PC-3 (cell line): ENCODE measurements at regions not wholly inside any gene's neighbourhood (a gene's known extent, or its start where the extent isn't known, plus 50 kb on each side); places are given as distances from the start of the nearest gene placed in this dataset.

ENCODE experiments used
- EZH2 ChIP-seq: fragments of 300-600 bp; sonication (generic); IDR thresholded peaks from one replicate; pipeline ENCODE4 v1.6.1; 2017; ENCODE audit warnings: antibody characterized with exemption, mild to moderate bottlenecking, low read length; ENCODE audit not compliant: unreplicated experiment
- EZH2phosphoT487 ChIP-seq: fragments of 300-600 bp; sonication (generic); IDR thresholded peaks from 2 replicates; pipeline ENCODE4 v1.6.1; 2018; ENCODE audit warnings: mild to moderate bottlenecking, antibody characterized with exemption, low read length, borderline replicate concordance
- TF ChIP-seq, protein P1 (sequence below): fragments of 300-600 bp; sonication (generic); conservative IDR thresholded peaks from 2 replicates; pipeline ENCODE4 v1.5.1; 2017; ENCODE audit warnings: antibody characterized with exemption, low read depth, mild to moderate bottlenecking, low read length

GRCh38 chr5:114984796-114985195, 184.9 kb downstream of the TRIM36 start:
- TF ChIP-seq, protein P1, sequence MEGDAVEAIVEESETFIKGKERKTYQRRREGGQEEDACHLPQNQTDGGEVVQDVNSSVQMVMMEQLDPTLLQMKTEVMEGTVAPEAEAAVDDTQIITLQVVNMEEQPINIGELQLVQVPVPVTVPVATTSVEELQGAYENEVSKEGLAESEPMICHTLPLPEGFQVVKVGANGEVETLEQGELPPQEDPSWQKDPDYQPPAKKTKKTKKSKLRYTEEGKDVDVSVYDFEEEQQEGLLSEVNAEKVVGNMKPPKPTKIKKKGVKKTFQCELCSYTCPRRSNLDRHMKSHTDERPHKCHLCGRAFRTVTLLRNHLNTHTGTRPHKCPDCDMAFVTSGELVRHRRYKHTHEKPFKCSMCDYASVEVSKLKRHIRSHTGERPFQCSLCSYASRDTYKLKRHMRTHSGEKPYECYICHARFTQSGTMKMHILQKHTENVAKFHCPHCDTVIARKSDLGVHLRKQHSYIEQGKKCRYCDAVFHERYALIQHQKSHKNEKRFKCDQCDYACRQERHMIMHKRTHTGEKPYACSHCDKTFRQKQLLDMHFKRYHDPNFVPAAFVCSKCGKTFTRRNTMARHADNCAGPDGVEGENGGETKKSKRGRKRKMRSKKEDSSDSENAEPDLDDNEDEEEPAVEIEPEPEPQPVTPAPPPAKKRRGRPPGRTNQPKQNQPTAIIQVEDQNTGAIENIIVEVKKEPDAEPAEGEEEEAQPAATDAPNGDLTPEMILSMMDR: no peak
- no peak for TF ChIP-seq EZH2phosphoT487
- TF ChIP-seq EZH2: no peak
